HL-60 (cell line): ENCODE measurements at regions not wholly inside any gene's neighbourhood (a gene's known extent, or its start where the extent isn't known, plus 50 kb on each side); places are given as distances from the start of the nearest gene placed in this dataset.

Experiments
- DNase-seq, 2 experiments: peaks; one replicate each; pipeline ENCODE4 v3.0.0-alpha.2; 2010 to 2020; ENCODE audit warnings: low read depth in 1 of 2, low spot score in 1 of 2
- H3K27ac ChIP-seq: fragments of 250-450 bp; sonication (Bioruptor Pico); replicated peaks from 2 replicates; pipeline ENCODE4 v1.5.1; 2020; ENCODE audit warnings: mild to moderate bottlenecking, moderate library complexity
- H3K27me3 ChIP-seq: fragments of 250-450 bp; sonication (Bioruptor Pico); 2 replicates; pipeline ENCODE4 v1.5.1; 2021; ENCODE audit warnings: mild to moderate bottlenecking, moderate library complexity; ENCODE audit not compliant: insufficient read depth, poor library complexity, severe bottlenecking
- H3K4me3 ChIP-seq: replicated peaks from 2 replicates; pipeline ENCODE4 v1.5.1; 2011; ENCODE audit warnings: mild to moderate bottlenecking, control low read depth, low read length; ENCODE audit not compliant: insufficient read depth
- CTCF ChIP-seq: IDR thresholded peaks from one replicate; pipeline ENCODE4 v1.5.1; 2011; ENCODE audit warnings: low read length, control low read depth, inconsistent platforms; ENCODE audit not compliant: insufficient read depth
- GABPA ChIP-seq: IDR thresholded peaks from 2 replicates; pipeline ENCODE4 v1.6.1; 2012; ENCODE audit warnings: low read depth
- POLR2AphosphoS5 ChIP-seq: IDR thresholded peaks from 2 replicates; pipeline ENCODE4 v1.6.1; 2012; ENCODE audit warnings: low read depth
- REST ChIP-seq: IDR thresholded peaks from 2 replicates; pipeline ENCODE4 v1.6.1; 2012; ENCODE audit warnings: low read depth; ENCODE audit not compliant: insufficient replicate concordance
- SPI1 ChIP-seq: IDR thresholded peaks from 2 replicates; pipeline ENCODE4 v1.6.1; 2012; ENCODE audit warnings: low read depth, mild to moderate bottlenecking, borderline replicate concordance

GRCh38 chr17:77382356-77382911 is 241.7 kb downstream of the SEC14L1 start:
- Histone ChIP-seq H3K27ac (no peak overlapping the region), H3K4me3 (no peak overlapping the region), H3K27me3 (no peaks in the 10 kb centered on the region)
- TF ChIP-seq GABPA (no peak), CTCF (no peak), POLR2AphosphoS5 (no peak), SPI1 (no peak), REST (no peak)
- DNase-seq, result no peak

- no peak overlapping the region for H3K27ac ChIP-seq
- H3K4me3 ChIP-seq, result no peak overlapping the region
- TF ChIP-seq SPI1 (no peak), CTCF (no peak), GABPA (no peak), POLR2AphosphoS5 (no peak), REST (no peak)
Observed at GRCh38 chr17:77382966-77383612, 242.3 kb downstream of the SEC14L1 start.

GRCh38 chr17:77383613-77384608 is 243.1 kb downstream of the SEC14L1 start:
- Histone ChIP-seq H3K27me3 (no peaks in the 10 kb centered on the region), H3K4me3 (no peak overlapping the region), H3K27ac (no peak overlapping the region)
- no peak for DNase-seq
- TF ChIP-seq REST, result no peak
- TF ChIP-seq CTCF, result no peak
- no peak for TF ChIP-seq GABPA
- TF ChIP-seq POLR2AphosphoS5, result no peak
- TF ChIP-seq SPI1, result no peak

More at GRCh38 chr17:77382966-77383612, 242.3 kb downstream of the SEC14L1 start:
- H3K27me3 ChIP-seq, result no peaks in the 10 kb centered on the region
- no peak for DNase-seq
